Superior temporal gyrus (tissue), 1 donor: ENCODE measurements at regions not wholly inside any gene's neighbourhood (a gene's known extent, or its start where the extent isn't known, plus 50 kb on each side); places are given as distances from the start of the nearest gene placed in this dataset.

ENCODE experiments used
- DNase-seq: peaks from one replicate; pipeline ENCODE4 v3.0.0-alpha.2; 2016; ENCODE audit errors: extremely low spot score

GRCh38 chr15:77821188-77821958, 188.7 kb upstream of the LINGO1 start:
- DNase-seq: peak; percentile 84

- no peak for DNase-seq
These were observed 187.4 kb upstream of the LINGO1 start for GRCh38 chr15:77819851-77820728.

GRCh38 chr15:77819048-77819850, 186.5 kb upstream of the LINGO1 start:
- peak; percentile 29 for DNase-seq

GRCh38 chr15:77818484-77819047, 185.9 kb upstream of the LINGO1 start:
- DNase-seq: no peak

- DNase-seq: no peak
These were observed 184.7 kb upstream of the LINGO1 start for GRCh38 chr15:77817434-77817833.

- no peak for DNase-seq
These were observed 184.3 kb upstream of the LINGO1 start for GRCh38 chr15:77816983-77817382.

GRCh38 chr15:77815015-77815414, 182.3 kb upstream of the LINGO1 start:
- DNase-seq: no peak

GRCh38 chr15:77812664-77813063, 180.0 kb upstream of the LINGO1 start:
- no peak for DNase-seq

- no peak for DNase-seq
These were observed 178.6 kb upstream of the LINGO1 start for GRCh38 chr15:77811270-77811669.

- DNase-seq: no peak
These were observed 177.4 kb upstream of the LINGO1 start for GRCh38 chr15:77810130-77810571.

GRCh38 chr15:77808581-77809177, 176.0 kb upstream of the LINGO1 start:
- DNase-seq: no peak

GRCh38 chr15:77808075-77808474, 175.4 kb upstream of the LINGO1 start:
- peak; percentile 82 for DNase-seq

GRCh38 chr15:77807611-77808010, 174.9 kb upstream of the LINGO1 start:
- no peak for DNase-seq

GRCh38 chr15:77807115-77807514, 174.4 kb upstream of the LINGO1 start:
- no peak for DNase-seq

GRCh38 chr15:77804210-77804609, 171.5 kb upstream of the LINGO1 start:
- DNase-seq: no peak

GRCh38 chr15:77803487-77803886, 170.8 kb upstream of the LINGO1 start:
- no peak for DNase-seq

GRCh38 chr15:77800305-77800704, 167.6 kb upstream of the LINGO1 start:
- no peak for DNase-seq

- DNase-seq: no peak
These were observed 166.1 kb upstream of the LINGO1 start for GRCh38 chr15:77798847-77799246.

GRCh38 chr15:77798151-77798835, 165.6 kb upstream of the LINGO1 start:
- DNase-seq: no peak

- no peak for DNase-seq
These were observed 164.6 kb upstream of the LINGO1 start for GRCh38 chr15:77797270-77797669.
